Lower lobe of right lung (tissue), 2 donors: ENCODE measurements at regions not wholly inside any gene's neighbourhood (a gene's known extent, or its start where the extent isn't known, plus 50 kb on each side); places are given as distances from the start of the nearest gene placed in this dataset.

Source experiments
- ATAC-seq, 2 donors: fragments of 200-7000 bp; cut with Tn5 transposase; one replicate each; pipeline ENCODE4 v1.9.1; 2020 to 2022; ENCODE audit warnings: mild to moderate bottlenecking in 2 of 2, moderate library complexity in 2 of 2
- DNase-seq: peaks from one replicate; pipeline ENCODE4 v3.0.0-alpha.2; 2020
- H3K27ac ChIP-seq: fragments of 200-600 bp; one replicate; pipeline ENCODE4 v1.8.0; 2022
- H3K27me3 ChIP-seq: fragments of 200-600 bp; one replicate; pipeline ENCODE4 v1.8.0; 2022; ENCODE audit warnings: low read depth
- H3K36me3 ChIP-seq: fragments of 200-600 bp; one replicate; pipeline ENCODE4 v1.8.0; 2022; ENCODE audit warnings: mild to moderate bottlenecking
- H3K4me1 ChIP-seq: fragments of 200-600 bp; one replicate; pipeline ENCODE4 v1.8.0; 2022
- H3K4me3 ChIP-seq: fragments of 200-600 bp; one replicate; pipeline ENCODE4 v1.8.0; 2022; ENCODE audit warnings: mild to moderate bottlenecking
- H3K9me3 ChIP-seq: fragments of 200-600 bp; one replicate; pipeline ENCODE4 v1.8.0; 2022
- intact Hi-C: fragments of 100-400 bp; cut with DNase I; formaldehyde crosslinking; loops from one replicate; pipeline ENCODE4 v1.11.0; 2022
- TF ChIP-seq, protein P1 (sequence below): fragments of 200-600 bp; IDR thresholded peaks from one replicate; pipeline ENCODE4 v1.8.0; 2022; ENCODE audit warnings: antibody characterized with exemption, mild to moderate bottlenecking
- donor health status: DM: no; HTN: yes; CAD: no; lungs with severe emphysema.

DNA sequence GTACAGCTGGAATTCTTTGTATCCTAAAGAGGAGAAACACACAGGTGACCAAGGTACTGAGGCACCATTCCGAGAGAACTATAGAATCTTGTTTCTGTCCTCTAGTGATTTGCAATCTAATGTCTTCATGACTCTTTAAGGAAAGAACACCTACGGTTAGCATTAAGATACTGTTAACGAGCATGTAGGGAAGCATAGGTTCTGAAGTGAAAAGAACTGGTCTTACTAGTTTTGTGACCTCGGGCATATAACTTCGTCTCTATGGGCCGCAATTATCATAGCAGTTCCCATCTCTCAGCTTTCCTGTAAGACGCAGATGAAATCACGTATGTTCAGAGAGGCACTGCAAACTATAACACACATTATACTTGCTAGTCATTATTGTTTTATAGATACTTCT, 193.0 kb upstream of the NBEA start:
- no peaks in the 10 kb centered on the region for H3K36me3 ChIP-seq
- no peak overlapping the region for H3K4me3 ChIP-seq
- no peaks in the 10 kb centered on the region for H3K27me3 ChIP-seq
- H3K9me3 ChIP-seq, result no peaks in the 10 kb centered on the region
- TF ChIP-seq, protein P1, sequence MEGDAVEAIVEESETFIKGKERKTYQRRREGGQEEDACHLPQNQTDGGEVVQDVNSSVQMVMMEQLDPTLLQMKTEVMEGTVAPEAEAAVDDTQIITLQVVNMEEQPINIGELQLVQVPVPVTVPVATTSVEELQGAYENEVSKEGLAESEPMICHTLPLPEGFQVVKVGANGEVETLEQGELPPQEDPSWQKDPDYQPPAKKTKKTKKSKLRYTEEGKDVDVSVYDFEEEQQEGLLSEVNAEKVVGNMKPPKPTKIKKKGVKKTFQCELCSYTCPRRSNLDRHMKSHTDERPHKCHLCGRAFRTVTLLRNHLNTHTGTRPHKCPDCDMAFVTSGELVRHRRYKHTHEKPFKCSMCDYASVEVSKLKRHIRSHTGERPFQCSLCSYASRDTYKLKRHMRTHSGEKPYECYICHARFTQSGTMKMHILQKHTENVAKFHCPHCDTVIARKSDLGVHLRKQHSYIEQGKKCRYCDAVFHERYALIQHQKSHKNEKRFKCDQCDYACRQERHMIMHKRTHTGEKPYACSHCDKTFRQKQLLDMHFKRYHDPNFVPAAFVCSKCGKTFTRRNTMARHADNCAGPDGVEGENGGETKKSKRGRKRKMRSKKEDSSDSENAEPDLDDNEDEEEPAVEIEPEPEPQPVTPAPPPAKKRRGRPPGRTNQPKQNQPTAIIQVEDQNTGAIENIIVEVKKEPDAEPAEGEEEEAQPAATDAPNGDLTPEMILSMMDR, result no peak
- no peak overlapping the region for H3K27ac ChIP-seq
- intact Hi-C loops, result no loop called here
- DNase-seq (no peak), ATAC-seq (no peak)
- H3K4me1 ChIP-seq, result peaks cover 14% of the 10 kb centered on the region

DNA sequence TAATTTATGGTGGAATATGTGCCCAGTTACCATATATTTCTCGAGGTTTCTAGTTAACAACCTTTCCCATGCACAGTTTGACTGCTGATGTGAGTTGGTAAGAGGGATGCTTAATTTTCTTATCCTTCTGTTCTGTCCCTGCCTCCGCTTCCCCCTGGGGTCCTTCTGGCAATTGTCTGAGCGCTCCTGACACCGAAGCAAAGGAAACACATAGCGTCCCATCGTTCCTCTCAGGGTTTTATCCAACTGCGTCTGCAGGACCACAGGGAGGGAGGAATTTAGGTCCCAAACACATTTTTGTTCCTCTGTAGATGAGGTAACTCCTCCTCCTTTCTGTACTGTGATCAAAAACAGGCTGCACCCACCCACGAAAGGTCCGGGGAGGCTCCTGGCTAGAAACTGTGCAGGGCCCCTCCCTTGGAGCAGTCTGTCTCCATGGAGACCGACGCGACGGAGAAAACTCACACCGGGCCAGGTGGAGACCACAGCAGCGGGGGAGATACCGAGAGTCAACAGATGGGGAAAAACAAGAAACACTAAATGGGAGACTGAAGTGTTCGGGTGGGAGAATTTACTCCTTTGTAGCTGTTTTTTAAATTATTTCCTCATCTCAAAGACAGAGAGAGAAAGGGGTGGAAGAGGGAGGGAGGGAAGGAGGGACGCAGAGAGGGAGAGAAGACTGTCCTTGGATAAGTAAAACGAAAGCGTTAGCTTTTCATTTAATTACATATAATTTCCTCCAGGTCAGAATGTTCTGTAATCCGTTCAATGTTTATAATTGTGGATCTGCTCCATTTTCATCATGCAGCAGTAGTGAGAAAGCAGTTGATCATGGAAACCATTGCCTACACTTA, 191.8 kb upstream of the NBEA start:
- peak overlapping the region; percentile 13 for H3K4me3 ChIP-seq
- DNase-seq (peak; percentile 44), ATAC-seq (peak in 1 of 2 donors; percentile 33)
- TF ChIP-seq, protein P1, result no peak
- intact Hi-C loops, result no loop called here
- peaks cover 14% of the 10 kb centered on the region for H3K4me1 ChIP-seq
- no peaks in the 10 kb centered on the region for H3K36me3 ChIP-seq
- no peak overlapping the region for H3K27ac ChIP-seq
- H3K27me3 ChIP-seq, result no peaks in the 10 kb centered on the region
- H3K9me3 ChIP-seq, result no peaks in the 10 kb centered on the region

DNA sequence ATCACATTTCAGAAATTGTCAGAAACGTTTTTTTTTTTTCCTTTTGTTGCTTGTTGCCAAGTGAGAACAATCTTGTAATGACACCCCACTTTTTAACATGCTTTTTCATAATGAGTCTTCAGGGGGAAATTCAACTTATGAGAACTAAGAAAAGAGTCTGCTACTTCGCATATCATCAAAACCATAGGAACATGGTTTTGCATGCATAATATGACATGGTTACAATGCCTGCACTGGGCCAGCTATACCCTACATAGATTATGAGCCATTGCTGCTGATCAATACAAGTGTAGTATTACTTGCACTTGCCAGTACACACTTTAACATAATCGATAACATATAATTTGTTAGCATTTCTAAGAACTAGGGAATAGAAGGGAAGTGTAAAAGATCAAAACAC, 191.0 kb upstream of the NBEA start:
- no peak overlapping the region for H3K4me3 ChIP-seq
- H3K36me3 ChIP-seq, result no peaks in the 10 kb centered on the region
- TF ChIP-seq, protein P1, result no peak
- H3K9me3 ChIP-seq, result no peaks in the 10 kb centered on the region
- no peak for DNase-seq
- no peak overlapping the region for H3K27ac ChIP-seq
- H3K27me3 ChIP-seq, result no peaks in the 10 kb centered on the region
- peaks cover 14% of the 10 kb centered on the region for H3K4me1 ChIP-seq
- no peak for ATAC-seq
- intact Hi-C loops, result no loop called here

DNA sequence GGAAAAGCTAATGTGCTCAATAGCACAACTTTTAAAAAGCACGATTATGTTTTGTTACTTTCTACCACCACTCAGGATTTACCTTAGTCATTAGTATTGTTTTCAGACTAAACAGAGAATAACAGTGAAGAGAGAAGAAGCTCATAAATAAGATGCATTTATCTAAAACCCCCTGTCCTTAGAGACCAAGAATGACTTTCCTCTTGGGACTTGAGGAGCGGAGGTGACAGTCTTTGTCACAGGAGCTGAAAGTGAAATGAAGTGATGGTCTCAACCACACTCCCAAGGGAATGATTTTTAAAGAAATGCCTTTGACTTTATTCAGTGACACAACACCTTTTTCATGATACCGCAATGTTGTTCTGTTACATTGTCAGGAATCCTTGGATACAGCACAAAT, 190.6 kb upstream of the NBEA start:
- intact Hi-C loops, result no loop called here
- H3K4me1 ChIP-seq, result peaks cover 14% of the 10 kb centered on the region
- no peak overlapping the region for H3K27ac ChIP-seq
- no peaks in the 10 kb centered on the region for H3K27me3 ChIP-seq
- no peaks in the 10 kb centered on the region for H3K9me3 ChIP-seq
- no peaks in the 10 kb centered on the region for H3K36me3 ChIP-seq
- H3K4me3 ChIP-seq, result no peak overlapping the region
- no peak for DNase-seq
- TF ChIP-seq, protein P1, result no peak
- ATAC-seq, result no peak

DNA sequence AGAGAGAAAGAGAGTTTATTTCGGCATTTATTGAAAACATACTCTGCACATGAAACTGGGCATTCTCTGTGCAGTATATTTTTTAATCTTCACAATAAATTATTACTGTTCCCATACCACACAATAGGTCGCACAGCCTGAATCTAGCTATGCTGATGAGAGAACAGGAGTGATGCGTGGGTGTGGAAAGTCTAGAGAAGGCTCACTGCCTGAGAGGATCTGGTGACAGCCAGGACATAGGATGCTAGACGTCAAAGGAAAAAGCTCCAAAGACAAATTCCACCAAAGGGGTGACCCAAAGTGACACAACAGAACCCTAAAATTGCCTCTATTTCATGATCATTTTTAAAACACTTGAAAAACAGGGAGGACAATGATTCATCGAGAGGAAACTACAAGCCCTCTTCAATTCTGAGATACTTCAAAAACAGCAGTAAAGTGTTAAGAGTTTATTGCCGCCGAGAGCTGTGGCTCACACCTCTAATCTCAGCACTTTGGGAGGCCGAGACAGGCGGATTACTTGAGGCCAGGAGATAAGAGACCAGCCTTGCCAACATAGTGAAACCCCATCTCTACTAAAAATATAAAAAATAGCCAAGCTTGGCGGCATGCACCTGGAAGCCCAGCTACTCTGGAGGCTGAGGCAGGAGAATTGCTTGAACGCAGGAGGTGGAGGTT, 189.6 kb upstream of the NBEA start:
- TF ChIP-seq, protein P1, result no peak
- no peaks in the 10 kb centered on the region for H3K9me3 ChIP-seq
- H3K27ac ChIP-seq, result no peak overlapping the region
- DNase-seq (no peak), ATAC-seq (no peak)
- H3K4me1 ChIP-seq, result peaks cover 14% of the 10 kb centered on the region
- no peak overlapping the region for H3K4me3 ChIP-seq
- intact Hi-C loops, result no loop called here
- no peaks in the 10 kb centered on the region for H3K36me3 ChIP-seq
- no peaks in the 10 kb centered on the region for H3K27me3 ChIP-seq
